Hematopoietic multipotent progenitor cell treated with erythropoietin and hydrocortisone succinate and interleukin-3 and kit ligand, for 6 days (in vitro differentiated cells): ENCODE measurements at regions not wholly inside any gene's neighbourhood (a gene's known extent, or its start where the extent isn't known, plus 50 kb on each side); places are given as distances from the start of the nearest gene placed in this dataset.

Experiments
- DNase-seq: peaks from one replicate; pipeline ENCODE4 v3.0.0-alpha.2; 2015

DNA sequence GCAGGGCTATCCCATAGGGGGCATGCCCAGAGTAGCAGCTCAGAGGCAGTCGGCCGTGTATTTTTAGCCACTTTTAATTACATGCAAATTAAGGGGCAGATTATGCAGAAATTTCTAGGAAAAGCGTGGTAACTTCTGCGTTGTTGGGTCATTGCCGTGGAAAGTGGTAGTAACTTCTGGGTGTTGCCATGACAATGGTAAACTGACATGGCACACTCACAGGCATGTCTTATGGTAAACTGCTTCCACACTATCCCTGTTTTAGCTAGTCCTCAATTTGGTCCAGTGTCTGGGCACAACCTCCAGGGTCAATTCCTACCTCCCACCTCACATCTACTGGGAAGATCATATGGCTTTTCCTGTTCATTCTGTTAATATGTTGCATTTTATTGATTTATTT lies 428.9 kb upstream of the FANCL start:
- no peak for DNase-seq

DNA sequence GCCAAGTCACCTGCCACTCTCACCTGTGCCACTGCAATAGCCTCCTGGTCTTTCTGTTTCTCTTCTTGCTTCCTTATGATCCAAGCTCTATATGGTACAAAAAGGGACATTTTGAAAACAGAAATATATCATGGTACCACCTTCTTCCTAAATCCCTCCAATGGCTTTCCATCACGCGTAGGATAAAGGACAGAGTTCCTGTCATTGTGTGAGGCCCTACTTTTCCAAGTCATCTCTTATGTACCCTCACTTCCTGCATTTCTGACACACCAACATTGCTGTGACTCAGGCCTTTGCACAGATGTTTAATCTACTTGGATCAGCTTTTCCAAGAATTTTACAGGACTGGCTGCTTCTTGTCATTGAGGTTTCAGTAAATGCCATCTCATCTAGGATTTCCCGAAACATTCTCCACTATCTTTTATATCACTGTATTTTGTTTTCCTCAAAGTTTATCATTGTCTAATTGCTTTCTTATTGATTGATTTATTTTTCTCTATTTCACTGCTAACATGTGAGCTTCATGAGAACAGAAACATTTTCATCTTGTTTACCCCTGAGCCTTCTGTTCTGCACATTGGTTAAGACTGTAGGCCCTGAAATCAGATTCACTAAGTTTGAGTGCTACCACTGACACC lies 426.1 kb upstream of the FANCL start:
- DNase-seq, result peak; percentile 7

DNA sequence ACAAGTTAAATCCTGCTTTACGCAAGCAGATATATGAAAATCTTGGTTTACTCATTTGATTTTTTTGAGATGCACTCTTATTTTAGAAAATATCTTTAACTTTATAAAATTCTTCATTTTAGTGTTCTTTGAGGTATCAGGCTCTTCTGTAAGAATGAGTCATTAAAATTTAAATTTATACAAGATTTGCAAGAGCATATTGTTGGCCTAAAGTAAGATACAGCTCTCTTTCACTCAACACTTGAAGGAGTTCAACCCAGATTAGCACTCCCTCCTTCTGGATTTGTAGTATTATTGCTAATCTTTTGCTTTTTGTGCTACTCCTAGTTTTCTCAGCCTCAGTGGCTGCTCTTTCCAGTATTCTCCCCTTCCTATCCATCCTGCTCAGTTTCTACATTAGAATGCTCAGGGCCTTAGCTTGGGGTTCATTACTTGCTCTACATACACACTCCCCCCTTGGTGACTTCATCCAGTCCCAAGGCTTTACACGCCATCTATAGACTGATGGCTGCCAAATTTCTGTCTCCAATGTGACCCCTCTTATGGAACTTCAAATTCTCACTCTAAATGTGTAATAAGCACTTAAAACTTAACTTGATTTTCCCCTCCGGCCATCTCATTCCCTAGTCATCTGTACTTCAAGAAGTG lies 425.3 kb upstream of the FANCL start:
- no peak for DNase-seq

DNA sequence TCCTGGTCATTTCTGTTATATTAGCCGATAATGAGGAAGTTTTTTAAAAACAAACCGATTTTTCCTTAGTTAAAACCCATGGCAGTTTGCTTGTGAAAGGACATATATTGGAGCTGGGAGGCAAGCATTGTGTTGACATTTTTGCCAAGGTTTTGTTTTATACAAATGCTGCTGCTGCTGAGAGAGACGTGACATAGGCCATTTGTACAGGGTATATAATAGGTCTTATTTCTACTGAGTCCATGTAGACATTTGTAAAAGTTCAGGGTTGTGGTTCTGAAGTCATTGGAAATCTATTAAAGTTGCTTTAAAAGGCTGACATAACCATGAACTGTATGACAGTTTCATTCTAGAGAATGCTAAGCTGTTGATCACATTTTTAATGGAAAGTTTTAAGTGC lies 424.0 kb upstream of the FANCL start:
- DNase-seq, result no peak

DNA sequence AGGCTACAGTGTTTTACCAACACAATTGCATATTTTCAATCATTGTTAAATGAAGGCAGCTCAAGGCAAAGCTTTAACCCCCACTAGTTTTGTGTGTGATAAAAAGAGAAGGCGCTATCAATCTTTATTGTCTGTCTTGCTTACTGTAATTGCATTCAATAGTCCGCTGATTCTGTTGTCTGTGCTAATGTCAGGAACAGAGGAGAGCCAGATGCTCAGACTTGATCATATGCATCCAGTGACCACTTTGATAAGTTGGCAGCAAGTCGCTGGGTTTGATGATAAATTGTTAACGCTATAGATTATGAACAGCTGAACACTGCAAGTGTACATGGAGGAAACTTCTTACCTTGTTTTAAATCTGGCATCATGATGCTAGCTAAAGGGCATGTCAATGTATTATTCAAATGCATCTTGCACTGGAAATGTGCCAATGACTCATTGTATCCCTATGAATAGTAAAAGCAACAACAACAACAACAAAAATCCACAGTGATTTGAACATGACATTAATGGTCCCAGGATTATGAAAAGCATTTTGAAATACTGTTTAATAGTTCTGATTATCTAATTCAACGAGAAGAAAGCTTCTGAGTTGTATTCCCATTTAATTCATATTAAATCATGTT lies 423.5 kb upstream of the FANCL start:
- no peak for DNase-seq

DNA sequence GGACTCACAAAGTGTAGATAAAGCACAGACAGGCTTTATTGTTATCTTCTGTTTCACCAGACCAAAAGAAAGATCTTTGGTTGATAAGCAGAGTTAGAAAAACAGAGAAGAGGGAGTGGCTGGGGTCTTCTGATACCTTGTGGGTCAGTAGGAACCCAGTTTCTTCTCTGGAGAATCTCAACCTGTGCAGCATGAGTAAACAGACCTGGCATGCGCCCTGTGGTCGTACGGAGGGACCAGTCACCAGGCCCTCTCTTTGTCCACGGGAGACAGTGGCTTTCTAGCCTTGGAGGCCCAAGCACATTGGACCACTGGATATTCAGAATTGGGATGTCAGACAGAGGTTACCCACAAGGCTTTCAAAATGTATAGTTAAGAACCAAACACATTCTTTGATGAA lies 418.9 kb upstream of the FANCL start:
- DNase-seq, result no peak

DNA sequence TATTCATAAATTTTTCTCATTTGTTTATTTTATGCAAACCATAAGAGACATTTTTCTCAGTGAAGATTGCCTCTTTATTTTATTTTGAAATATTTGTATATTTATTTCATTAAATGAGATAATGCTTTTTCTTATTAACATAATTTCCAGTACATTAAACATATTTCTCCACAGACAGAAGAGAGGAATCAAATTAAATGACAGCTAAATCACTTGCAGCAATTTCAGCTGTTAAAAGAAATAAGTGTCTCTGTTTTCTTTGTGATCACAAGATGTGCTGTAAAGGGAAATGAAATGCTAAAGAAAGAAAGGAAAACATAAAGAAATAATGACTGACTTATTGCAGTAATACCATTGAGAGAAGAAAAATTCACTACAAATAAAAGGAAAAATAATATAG lies 414.0 kb upstream of the FANCL start:
- DNase-seq, result no peak

DNA sequence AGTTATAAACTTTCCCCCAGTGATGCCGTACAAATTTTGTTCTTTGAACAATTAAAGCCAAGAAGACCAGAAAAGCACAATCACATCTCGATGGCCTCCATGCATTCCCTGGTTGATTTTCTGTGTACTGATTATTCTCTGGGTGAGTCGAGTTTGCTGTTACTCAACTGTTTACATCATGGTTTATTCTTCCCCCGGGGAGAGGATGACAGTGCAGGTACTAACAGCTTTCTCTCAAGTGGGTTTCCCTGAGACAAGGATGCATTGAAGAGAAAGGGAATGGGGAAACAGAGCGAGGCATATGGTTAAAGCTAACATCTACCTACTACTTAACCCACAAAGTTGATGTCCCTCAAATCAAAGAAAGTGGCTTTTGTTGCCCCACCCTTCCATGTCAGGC lies 410.8 kb upstream of the FANCL start:
- DNase-seq, result no peak

DNA sequence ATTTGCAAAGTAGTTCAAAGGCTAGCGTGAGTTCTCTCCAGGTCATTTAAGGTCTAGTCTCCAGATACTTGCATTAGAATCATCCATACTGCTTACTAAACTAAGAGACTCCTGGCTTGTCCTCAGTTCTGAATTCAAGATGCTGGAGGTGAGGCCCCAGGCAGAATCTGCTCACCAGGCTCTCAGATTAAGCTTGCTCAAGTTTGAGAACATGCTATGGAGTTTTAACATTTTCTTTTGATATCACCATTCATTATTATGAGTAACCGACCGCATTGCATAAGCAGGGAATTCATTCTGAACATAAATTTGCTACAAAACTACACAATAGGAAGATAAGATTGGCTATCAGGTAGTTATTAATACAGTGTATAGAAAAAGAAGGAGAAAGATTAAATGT lies 409.7 kb upstream of the FANCL start:
- no peak for DNase-seq

DNA sequence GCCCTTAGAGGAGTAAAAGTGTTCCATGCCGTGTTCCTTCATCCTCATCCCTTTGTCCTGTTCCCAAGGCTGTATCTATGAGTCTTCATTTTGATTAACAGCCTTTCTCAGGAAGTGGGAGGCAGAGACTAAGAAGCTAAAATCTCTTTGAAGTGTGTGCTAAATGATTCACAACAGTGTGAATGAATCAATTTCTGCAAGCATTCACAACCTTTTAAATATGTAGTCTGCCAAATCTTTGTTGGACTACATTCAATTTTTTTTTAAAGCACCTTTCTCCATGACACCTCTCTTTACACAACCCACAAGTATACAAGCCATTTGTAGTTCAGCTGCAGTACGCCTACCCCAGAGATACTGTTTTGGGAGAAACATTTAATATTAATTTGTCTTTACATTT lies 408.6 kb upstream of the FANCL start:
- no peak for DNase-seq

DNA sequence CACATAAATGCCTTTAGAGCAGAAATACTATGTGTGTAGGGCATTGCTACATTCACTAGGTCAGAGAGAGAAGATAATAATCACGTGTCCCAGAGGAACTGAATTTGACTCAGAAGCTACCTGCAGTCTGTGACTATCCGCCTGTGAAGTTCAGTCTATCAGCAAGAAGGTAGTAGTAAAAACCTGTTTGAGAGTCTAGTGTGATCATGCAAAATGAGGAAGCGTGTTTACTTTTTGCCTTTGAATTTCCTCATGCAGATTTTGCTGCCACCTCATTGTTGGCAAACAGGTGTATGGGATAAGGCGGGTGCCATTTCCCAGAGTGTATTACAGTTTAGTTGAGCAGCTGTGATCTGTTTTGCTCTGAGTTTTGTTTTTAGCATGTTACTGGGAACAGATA lies 403.9 kb upstream of the FANCL start:
- no peak for DNase-seq

DNA sequence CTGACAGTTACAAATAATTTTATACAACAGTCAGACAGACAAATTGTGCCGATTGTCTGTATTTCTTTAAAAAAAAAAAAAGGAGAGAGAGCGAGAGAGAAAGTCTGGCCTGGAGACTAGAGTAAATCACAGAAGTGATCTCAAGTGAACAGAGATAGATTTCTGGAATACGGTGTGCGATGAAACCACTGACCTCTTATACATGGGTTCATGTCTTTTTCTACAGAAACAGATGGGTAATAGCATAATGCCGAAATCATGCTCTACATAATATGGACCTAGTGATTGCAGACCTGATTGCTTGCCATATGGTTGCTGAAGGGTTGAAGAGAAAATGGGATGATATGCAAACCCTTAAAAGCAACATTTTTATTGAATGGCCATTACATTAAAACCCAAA lies 403.3 kb upstream of the FANCL start:
- DNase-seq, result no peak

DNA sequence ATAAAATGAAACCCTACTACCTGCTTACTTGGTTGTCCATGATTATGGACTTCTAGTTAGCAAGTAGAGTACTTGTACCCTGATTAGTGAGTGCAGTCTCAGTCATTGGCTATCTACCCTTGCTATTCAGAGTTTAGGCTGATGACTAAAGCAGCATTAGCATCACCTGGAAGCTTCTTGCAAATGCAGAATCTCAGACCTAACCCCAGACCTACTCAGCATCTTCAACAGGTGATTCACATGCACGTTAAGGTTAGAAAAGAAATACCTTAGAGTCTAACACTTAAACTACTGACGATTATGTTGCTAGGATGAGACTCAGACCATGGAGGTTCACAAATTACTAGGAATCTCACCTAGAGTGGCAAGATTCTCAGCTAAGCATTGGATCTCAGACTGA lies 399.9 kb upstream of the FANCL start:
- DNase-seq, result no peak

DNA sequence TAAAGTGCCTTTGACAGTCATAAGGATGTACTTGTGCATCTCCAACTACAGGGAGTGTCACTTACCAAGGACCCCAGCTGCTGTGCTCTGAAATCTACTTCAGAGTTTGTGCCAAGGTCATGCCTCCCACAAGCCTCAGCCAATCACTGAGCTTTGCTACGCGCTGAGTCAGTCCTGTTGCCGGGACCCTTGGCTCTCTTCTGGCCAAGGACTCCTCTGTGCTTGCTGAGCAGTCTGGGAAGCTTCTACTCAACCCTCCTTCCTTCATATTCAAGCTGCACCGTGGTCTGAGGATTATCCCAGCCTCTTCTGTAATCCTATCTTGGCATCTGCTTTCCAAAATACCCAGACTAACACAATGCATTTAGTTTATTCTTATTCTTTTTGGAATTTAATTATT lies 398.9 kb upstream of the FANCL start:
- no peak for DNase-seq

DNA sequence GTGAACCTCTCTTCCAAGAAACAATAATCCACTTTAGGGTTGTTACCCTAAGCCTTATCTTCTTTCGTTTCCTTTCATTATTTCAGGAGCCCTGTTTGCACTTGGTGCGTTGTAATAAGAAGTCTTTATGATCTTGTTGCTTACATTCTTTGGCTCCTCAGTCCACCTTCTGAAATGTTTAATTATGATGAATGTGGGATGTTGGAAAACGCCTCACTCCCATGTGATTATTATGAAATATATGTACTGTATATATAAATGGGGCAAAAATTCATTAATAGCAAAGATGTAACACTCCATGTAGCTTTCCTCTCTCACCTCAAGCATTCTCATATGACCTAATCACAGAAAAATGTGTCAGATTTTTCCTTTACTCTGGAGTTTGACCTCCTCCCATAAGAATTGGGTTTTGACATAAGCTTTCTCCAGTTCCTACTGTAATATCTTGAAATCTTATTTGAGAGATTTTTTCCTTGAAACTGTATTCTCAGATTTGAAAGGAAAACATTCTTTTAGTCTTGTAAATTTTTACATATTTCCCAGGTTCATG lies 397.2 kb upstream of the FANCL start:
- DNase-seq, result no peak

DNA sequence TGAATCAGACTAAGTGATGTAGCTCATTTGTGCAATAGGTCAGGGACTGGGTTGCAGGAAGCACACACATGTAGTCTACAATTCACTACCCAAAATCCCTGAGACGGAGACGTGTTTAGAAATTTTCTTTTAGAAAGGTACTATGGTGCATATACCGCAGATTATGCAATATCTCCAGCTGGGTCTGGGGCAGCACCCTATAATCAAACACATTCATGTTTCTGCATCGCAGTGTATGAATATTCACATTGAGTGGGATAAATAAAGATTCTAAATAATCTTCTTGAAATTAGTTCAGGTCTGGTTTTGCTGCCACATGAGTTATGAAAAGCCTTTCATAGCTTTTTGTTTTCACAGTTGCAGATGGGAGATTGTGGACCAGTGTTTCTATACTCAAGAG lies 395.7 kb upstream of the FANCL start:
- DNase-seq, result no peak

DNA sequence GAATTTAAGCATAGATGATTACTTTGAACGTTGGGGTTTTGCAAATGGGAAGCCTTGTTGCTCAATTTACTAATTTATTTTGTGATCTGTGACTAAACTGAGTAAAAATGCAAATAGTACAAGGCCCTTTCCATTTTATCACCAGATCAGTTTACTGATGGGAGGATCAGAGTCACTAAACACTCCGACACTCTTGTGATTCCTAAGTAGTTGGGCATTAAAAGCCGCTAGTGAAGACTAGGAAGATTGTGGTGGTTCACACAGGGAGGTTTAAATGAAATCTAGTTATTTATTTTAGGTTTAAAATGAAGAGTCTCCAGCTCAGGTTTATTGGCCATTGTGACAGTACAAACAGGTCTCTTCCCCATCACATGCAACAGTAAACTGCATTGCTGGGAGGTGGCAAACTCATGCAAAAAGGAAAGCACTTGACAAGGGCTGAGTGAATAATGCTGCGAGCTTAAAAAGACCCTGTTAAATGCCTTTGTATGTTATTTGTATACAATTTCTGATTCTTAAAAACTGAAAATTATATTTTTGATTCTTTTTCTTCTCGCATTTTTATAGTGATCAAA lies 394.8 kb upstream of the FANCL start:
- DNase-seq, result no peak

DNA sequence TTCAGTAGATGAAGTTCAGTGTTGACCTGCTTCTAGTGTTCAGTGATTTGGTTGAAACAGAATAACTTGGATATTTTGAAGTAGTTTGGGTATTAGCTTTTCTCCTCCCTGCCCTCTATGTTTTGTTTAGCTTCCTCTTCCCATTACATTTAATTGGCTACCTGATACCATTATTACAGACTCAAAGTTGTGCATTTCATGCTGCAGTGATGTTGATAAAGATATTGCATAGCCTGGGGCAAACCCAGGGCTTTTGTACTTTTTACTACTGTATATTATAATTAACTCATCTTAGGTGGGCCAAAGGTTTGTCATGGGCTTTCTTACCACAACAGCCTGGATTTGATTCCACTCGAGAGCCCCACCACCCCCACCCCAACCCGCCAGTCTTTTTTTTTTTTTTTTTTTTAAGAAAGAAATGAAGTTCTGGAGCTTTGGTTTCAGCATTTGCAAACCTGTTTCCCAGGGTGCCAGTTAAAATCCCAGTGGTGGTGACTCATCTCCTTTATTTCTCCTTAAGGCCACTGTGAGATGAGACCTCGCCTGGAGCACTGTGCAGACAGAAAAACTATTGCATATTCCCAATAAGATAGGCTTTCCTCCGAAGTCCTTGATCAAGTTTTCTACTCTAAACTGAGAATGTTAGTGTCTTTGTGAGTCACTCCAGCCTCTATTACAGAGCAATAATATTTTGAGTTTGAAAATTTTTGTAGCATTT lies 393.7 kb upstream of the FANCL start:
- DNase-seq, result no peak

DNA sequence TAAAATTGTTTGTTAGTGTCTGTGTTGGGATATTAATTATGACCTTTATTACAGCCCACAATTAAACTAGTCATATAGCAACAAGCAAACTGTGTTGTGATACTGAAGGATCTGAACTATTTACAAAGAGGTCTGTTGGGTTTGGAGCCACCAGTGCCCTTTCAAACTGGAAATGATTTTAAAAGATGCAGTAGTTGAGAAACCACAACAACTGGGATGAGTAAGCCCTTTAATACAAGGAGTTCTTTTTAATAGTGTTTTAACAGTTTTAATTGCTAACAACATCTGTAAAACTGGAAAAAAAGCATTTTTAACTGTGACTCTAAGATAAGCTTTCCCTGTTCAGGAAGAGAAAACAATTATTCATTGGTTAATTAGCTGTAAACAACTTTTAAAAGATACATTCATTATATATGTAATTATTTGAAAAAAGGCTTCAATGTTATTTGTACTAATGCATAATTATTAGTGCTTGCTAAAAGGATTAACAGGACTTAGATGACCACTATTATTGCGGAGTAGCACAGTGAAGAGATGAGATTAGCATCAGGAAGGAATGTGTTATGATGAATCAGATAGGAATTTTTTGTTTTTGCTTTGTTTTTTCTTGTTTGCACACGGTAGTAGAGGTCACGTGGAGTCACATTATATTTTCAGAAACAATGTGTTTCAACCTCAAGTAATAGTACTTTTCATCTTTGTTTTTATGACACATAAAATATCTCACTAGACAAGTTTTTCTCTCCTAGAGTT lies 392.7 kb upstream of the FANCL start:
- no peak for DNase-seq

DNA sequence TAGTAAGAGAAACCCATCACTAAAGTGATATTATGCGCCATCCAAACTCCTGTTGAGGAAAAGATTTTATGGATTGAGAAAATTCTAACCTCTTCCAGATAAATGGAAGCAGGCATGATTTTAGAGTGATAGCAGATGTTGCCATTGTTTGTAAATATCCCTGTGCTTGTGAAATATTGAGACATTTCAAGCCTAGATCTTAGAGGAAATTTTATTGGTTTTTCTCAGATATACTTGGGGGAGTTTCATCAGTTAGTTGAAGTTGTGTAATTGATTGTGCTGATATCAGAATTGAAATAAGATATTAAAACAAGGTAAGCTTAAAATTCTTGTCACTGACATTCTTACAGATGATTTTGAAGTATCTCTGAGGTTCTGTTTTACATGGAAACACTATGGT lies 390.9 kb upstream of the FANCL start:
- no peak for DNase-seq

DNA sequence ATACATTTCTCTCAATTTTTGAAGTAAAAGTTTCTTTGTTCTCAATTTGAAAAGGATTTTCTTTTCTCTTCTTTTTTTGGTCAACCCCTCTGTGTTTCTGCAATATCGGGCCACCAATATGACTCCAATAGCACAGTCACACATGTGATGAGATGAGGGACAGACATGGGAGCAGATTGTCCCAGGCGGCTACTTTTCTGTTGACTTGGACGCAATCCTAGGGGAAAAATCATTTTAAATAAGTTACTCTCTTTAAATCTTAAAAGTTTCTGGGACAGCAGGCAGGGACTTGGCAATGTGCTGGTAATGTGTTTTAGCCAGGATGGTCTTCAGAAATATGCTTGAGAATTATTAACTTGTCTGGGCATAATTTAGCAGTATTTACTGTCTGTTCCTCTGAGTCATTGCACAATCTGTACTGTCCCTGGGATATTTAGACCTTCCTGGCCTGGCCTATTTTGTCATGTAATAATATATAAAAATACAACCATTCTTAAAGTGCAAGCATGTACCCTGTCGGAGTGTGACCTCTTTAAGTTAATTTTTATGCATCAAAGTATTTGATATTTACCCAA lies 388.5 kb upstream of the FANCL start:
- DNase-seq, result no peak

DNA sequence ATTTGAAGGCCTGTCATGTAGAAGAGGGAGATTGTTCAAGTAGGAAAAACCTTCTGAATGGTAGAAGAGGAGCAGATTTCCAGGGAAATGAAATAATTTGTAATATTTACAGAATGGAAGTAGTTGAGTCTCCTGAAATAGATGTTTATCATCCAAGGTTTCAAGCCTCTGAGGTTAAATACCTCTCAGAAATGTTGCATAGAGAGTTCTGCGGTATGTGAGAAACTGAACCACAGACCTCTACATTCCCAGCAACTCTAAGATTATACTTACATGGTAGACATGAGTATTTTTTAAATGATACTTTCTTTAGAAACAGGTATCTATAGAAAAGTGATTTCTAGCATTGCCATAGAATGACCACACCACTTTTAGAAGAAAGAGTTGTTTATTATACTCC lies 379.8 kb upstream of the FANCL start:
- DNase-seq, result no peak
